Stimulated activated CD8-positive, alpha-beta memory T cell treated with anti-CD3 and anti-CD28 coated beads, Interleukin-15, amount 100 ng/mL, for 48 hours (primary cell): ENCODE measurements at regions not wholly inside any gene's neighbourhood (a gene's known extent, or its start where the extent isn't known, plus 50 kb on each side); places are given as distances from the start of the nearest gene placed in this dataset.

ENCODE experiments used
- DNase-seq, 2 donors: peaks; one replicate each; pipeline ENCODE4 v3.0.0-alpha.2; 2020; ENCODE audit warnings: low read depth in 2 of 2

GRCh38 chr7:35581605-35582210 lies 113.2 kb downstream of the HERPUD2 start:
- DNase-seq, result no peak

GRCh38 chr7:35576031-35576573 lies 118.8 kb downstream of the HERPUD2 start:
- DNase-seq, result no peak

- no peak for DNase-seq
Measured at GRCh38 chr7:35571611-35572240, 123.2 kb downstream of the HERPUD2 start.

- DNase-seq, result no peak
Measured at GRCh38 chr7:35570937-35571336, 124.0 kb downstream of the HERPUD2 start.

GRCh38 chr7:35565927-35566326 lies 129.0 kb downstream of the HERPUD2 start:
- no peak for DNase-seq

- no peak for DNase-seq
Measured at GRCh38 chr7:35558841-35559240, 136.1 kb downstream of the HERPUD2 start.

GRCh38 chr7:35556515-35557471 lies 138.1 kb downstream of the HERPUD2 start:
- DNase-seq, result no peak

- no peak for DNase-seq
Measured at GRCh38 chr7:35555934-35556333, 139.0 kb downstream of the HERPUD2 start.

- no peak for DNase-seq
Measured at GRCh38 chr7:35555386-35555785, 139.5 kb downstream of the HERPUD2 start.

GRCh38 chr7:35553519-35553918 lies 141.4 kb downstream of the HERPUD2 start:
- no peak for DNase-seq

GRCh38 chr7:35552691-35553090 lies 142.2 kb downstream of the HERPUD2 start:
- DNase-seq, result no peak

GRCh38 chr7:35551321-35552081 lies 143.4 kb downstream of the HERPUD2 start:
- DNase-seq, result no peak

- DNase-seq, result no peak
Measured at GRCh38 chr7:35550831-35551230, 144.1 kb downstream of the HERPUD2 start.

- no peak for DNase-seq
Measured at GRCh38 chr7:35549781-35550180, 145.2 kb downstream of the HERPUD2 start.

GRCh38 chr7:35548291-35548690 lies 146.6 kb downstream of the HERPUD2 start:
- no peak for DNase-seq

- DNase-seq, result no peak
Measured at GRCh38 chr7:35546691-35547429, 148.1 kb downstream of the HERPUD2 start.

- no peak for DNase-seq
Measured at GRCh38 chr7:35545831-35546230, 149.1 kb downstream of the HERPUD2 start.

- no peak for DNase-seq
Measured at GRCh38 chr7:35544028-35544742, 150.8 kb downstream of the HERPUD2 start.

GRCh38 chr7:35537067-35538023 lies 157.6 kb downstream of the HERPUD2 start:
- DNase-seq, result peak; percentile 60 to 65
